LHCN-M2 (cell line): ENCODE measurements at regions not wholly inside any gene's neighbourhood (a gene's known extent, or its start where the extent isn't known, plus 50 kb on each side); places are given as distances from the start of the nearest gene placed in this dataset.
"Not testable (repeated sequence)": the region's sequence is repeated elsewhere in the genome, so short reads cannot be mapped to it uniquely, and the experiment has no call there.

ENCODE experiments used
- DNase-seq: peaks from one replicate; pipeline ENCODE4 v3.0.0-alpha.2; 2012; ENCODE audit warnings: low read depth

- no peak for DNase-seq
These were observed 1492.8 kb downstream of the UQCRFS1 start for GRCh38 chr19:27720155-27720554.

GRCh38 chr19:27719034-27719433 lies 1493.9 kb downstream of the UQCRFS1 start:
- DNase-seq: no peak

- DNase-seq: no peak
These were observed 1494.7 kb downstream of the UQCRFS1 start for GRCh38 chr19:27718234-27718633.

- DNase-seq: no peak
These were observed 1495.1 kb downstream of the UQCRFS1 start for GRCh38 chr19:27717825-27718224.

- DNase-seq: no peak
These were observed 1496.0 kb downstream of the UQCRFS1 start for GRCh38 chr19:27716922-27717321.

GRCh38 chr19:27714857-27715256 lies 1498.1 kb downstream of the UQCRFS1 start:
- DNase-seq: no peak

GRCh38 chr19:27709496-27709895 lies 1503.5 kb downstream of the UQCRFS1 start:
- DNase-seq: no peak

GRCh38 chr19:27708986-27709385 lies 1504.0 kb downstream of the UQCRFS1 start:
- not testable (repeated sequence) for DNase-seq

GRCh38 chr19:27707026-27707425 lies 1505.9 kb downstream of the UQCRFS1 start:
- not testable (repeated sequence) for DNase-seq

- no peak for DNase-seq
These were observed 1507.1 kb downstream of the UQCRFS1 start for GRCh38 chr19:27705896-27706295.

- DNase-seq: no peak
These were observed 1518.4 kb downstream of the UQCRFS1 start for GRCh38 chr19:27694361-27695055.

- no peak for DNase-seq
These were observed 1521.0 kb downstream of the UQCRFS1 start for GRCh38 chr19:27691991-27692390.

GRCh38 chr19:27689734-27690241 lies 1523.2 kb downstream of the UQCRFS1 start:
- no peak for DNase-seq

- no peak for DNase-seq
These were observed 1528.7 kb downstream of the UQCRFS1 start for GRCh38 chr19:27684293-27684692.

- DNase-seq: no peak
These were observed 1531.0 kb downstream of the UQCRFS1 start for GRCh38 chr19:27681972-27682371.

GRCh38 chr19:27679905-27680304 lies 1533.0 kb downstream of the UQCRFS1 start:
- DNase-seq: no peak

GRCh38 chr19:27679399-27679798 lies 1533.6 kb downstream of the UQCRFS1 start:
- no peak for DNase-seq

- no peak for DNase-seq
These were observed 1536.1 kb downstream of the UQCRFS1 start for GRCh38 chr19:27676877-27677276.

GRCh38 chr19:27676334-27676733 lies 1536.6 kb downstream of the UQCRFS1 start:
- no peak for DNase-seq

GRCh38 chr19:27675771-27676170 lies 1537.2 kb downstream of the UQCRFS1 start:
- DNase-seq: no peak

GRCh38 chr19:27674701-27675100 lies 1538.2 kb downstream of the UQCRFS1 start:
- DNase-seq: no peak

GRCh38 chr19:27673986-27674385 lies 1539.0 kb downstream of the UQCRFS1 start:
- DNase-seq: no peak

GRCh38 chr19:27672309-27673047 lies 1540.5 kb downstream of the UQCRFS1 start:
- no peak for DNase-seq
